ENCODE measurements at regions not wholly inside any gene's neighbourhood (a gene's known extent, or its start where the extent isn't known, plus 50 kb on each side); places are given as distances from the start of the nearest gene placed in this dataset.

GRCh38 chr1:221418346-221418745 lies 323.5 kb downstream of the DUSP10 start:
- Mint-ChIP-seq H3K27me3 (peaks cover 26% of the 10 kb centered on the region), H3K9me3 (ENCODE audit: insufficient read depth) (no peaks in the 10 kb centered on the region), H3K4me3 (no peak overlapping the region), H3K27ac (no peak overlapping the region), H3K4me1 (no peaks in the 10 kb centered on the region)
- Histone ChIP-seq H3K4me2 (replicated peaks; ENCODE audit: low read depth, low read length, poor library complexity, severe bottlenecking) (no peak overlapping the region), H2AFZ (ENCODE audit: insufficient read depth, low read depth, low read length, poor library complexity, severe bottlenecking) (no peak overlapping the region), H3K4me1 (ENCODE audit: control insufficient read depth in 2 of 2, insufficient read depth in 2 of 2, low read length in 2 of 2) (no peaks in the 10 kb centered on the region), H4K20me1 (ENCODE audit: control insufficient read depth, insufficient read depth, low read length, poor library complexity, severe bottlenecking) (no peaks in the 10 kb centered on the region), H3K9ac (ENCODE audit: low read length) (no peak overlapping the region), H3K79me2 (ENCODE audit: control insufficient read depth, insufficient read depth, low read length) (no peaks in the 10 kb centered on the region), H3K4me3 (ENCODE audit: control extremely low read depth in 1 of 5, extremely low read depth in 1 of 5, insufficient read depth in 1 of 5, low read depth in 2 of 5, low read length in 4 of 5) (no peak overlapping the region), H3K27me3 (replicated peaks in 1 of 4; ENCODE audit: control extremely low read depth in 1 of 4, control insufficient read depth in 3 of 4, insufficient read depth in 4 of 4, low read length in 3 of 4) (peaks cover 0 to 6% (median 0%) of the 10 kb centered on the region in 4 experiments), H3K9me3 (ENCODE audit: control extremely low read depth in 1 of 3, control insufficient read depth in 2 of 3, insufficient read depth in 1 of 3, low read length in 2 of 3) (no peaks in the 10 kb centered on the region), H3K36me3 (replicated peaks in 1 of 2; ENCODE audit: control extremely low read depth in 1 of 2, control insufficient read depth in 1 of 2, extremely low read depth in 1 of 2, insufficient read depth in 2 of 2, low read length in 1 of 2) (no peaks in the 10 kb centered on the region), H3K27ac (ENCODE audit: low read length in 2 of 2) (no peak overlapping the region)
- ChIA-PET POLR2A (no interaction called here), CTCF (no interaction called here)
- DNase-seq = no peak
- WGBS (ENCODE audit: insufficient coverage) = 89% methylated on average over 1 of the region's 1 CpG
- intact Hi-C loops (cut with micrococcal nuclease) = no loop called here
- ATAC-seq (ENCODE audit: low read depth) = no peak
- no peak for TF ChIP-seq CTCF (IDR thresholded peaks at IDR 0.05)
- no peak for TF ChIP-seq EZH2 (IDR thresholded peaks at IDR 0.05; ENCODE audit: borderline replicate concordance, insufficient read depth, low read depth, low read length, poor library complexity, severe bottlenecking)

- Histone ChIP-seq H2AFZ (ENCODE audit: insufficient read depth, low read depth, low read length, poor library complexity, severe bottlenecking) (no peak overlapping the region), H3K27ac (ENCODE audit: low read length in 2 of 2) (no peak overlapping the region), H3K9ac (ENCODE audit: low read length) (no peak overlapping the region), H4K20me1 (ENCODE audit: control insufficient read depth, insufficient read depth, low read length, poor library complexity, severe bottlenecking) (no peaks in the 10 kb centered on the region), H3K27me3 (replicated peaks in 1 of 4; ENCODE audit: control extremely low read depth in 1 of 4, control insufficient read depth in 3 of 4, insufficient read depth in 4 of 4, low read length in 3 of 4) (no peaks in the 10 kb centered on the region), H3K9me3 (ENCODE audit: control extremely low read depth in 1 of 3, control insufficient read depth in 2 of 3, insufficient read depth in 1 of 3, low read length in 2 of 3) (no peaks in the 10 kb centered on the region), H3K4me2 (replicated peaks; ENCODE audit: low read depth, low read length, poor library complexity, severe bottlenecking) (no peak overlapping the region), H3K4me1 (ENCODE audit: control insufficient read depth in 2 of 2, insufficient read depth in 2 of 2, low read length in 2 of 2) (no peaks in the 10 kb centered on the region), H3K36me3 (replicated peaks in 1 of 2; ENCODE audit: control extremely low read depth in 1 of 2, control insufficient read depth in 1 of 2, extremely low read depth in 1 of 2, insufficient read depth in 2 of 2, low read length in 1 of 2) (no peaks in the 10 kb centered on the region), H3K4me3 (ENCODE audit: control extremely low read depth in 1 of 5, extremely low read depth in 1 of 5, insufficient read depth in 1 of 5, low read depth in 2 of 5, low read length in 4 of 5) (no peak overlapping the region), H3K79me2 (ENCODE audit: control insufficient read depth, insufficient read depth, low read length) (no peaks in the 10 kb centered on the region)
- intact Hi-C loops (cut with micrococcal nuclease) = no loop called here
- Mint-ChIP-seq H3K9me3 (ENCODE audit: insufficient read depth) (no peaks in the 10 kb centered on the region), H3K27me3 (peaks cover 20% of the 10 kb centered on the region), H3K4me1 (no peaks in the 10 kb centered on the region), H3K4me3 (no peak overlapping the region), H3K27ac (no peak overlapping the region)
- WGBS (ENCODE audit: insufficient coverage) = 100% methylated on average over 2 of the region's 3 CpGs
- TF ChIP-seq CTCF (IDR thresholded peaks at IDR 0.05) (no peak), EZH2 (IDR thresholded peaks at IDR 0.05; ENCODE audit: borderline replicate concordance, insufficient read depth, low read depth, low read length, poor library complexity, severe bottlenecking) (no peak)
- POLR2A ChIA-PET = no interaction called here
- DNase-seq (no peak), ATAC-seq (ENCODE audit: low read depth) (no peak)
- CTCF ChIA-PET = no interaction called here
Observed at GRCh38 chr1:221419513-221420095, 322.3 kb downstream of the DUSP10 start.

Data from B cell (primary cell).